HEK293 (cell line): ENCODE measurements at regions not wholly inside any gene's neighbourhood (a gene's known extent, or its start where the extent isn't known, plus 50 kb on each side); places are given as distances from the start of the nearest gene placed in this dataset.

Experiments
- CTCF ChIA-PET: fragments of 350-600 bp; formaldehyde crosslinking; extraction: SDS; loops from one replicate; lab custom pipeline; 2021; ENCODE audit warnings: antibody characterized with exemption; lab: Yijun Ruan, JAX
- POLR2A ChIA-PET: fragments of 300-600 bp; formaldehyde crosslinking; extraction: SDS; loops from one replicate; lab custom pipeline; 2020; ENCODE audit warnings: antibody characterized with exemption, inconsistent platforms; lab: Yijun Ruan, JAX
- H3K27ac ChIP-seq: fragments of 200-500 bp; sonication (Bioruptor generic); 2 replicates; pipeline ENCODE4 v1.5.1; 2014; ENCODE audit warnings: low read depth, low read length, control low read depth, inconsistent platforms; ENCODE audit errors: extremely low read depth
- H3K36me3 ChIP-seq, 2 experiments: fragments of 200-500 bp in 1 of 2; sonication (Bioruptor generic) in 1 of 2; 1 replicate in 1 of 2; 2 replicates in 1 of 2; pipeline ENCODE4 v1.5.1; 2014 to 2017; ENCODE audit warnings: inconsistent platforms in 2 of 2, low read length in 2 of 2; ENCODE audit not compliant: control insufficient read depth in 2 of 2, insufficient read depth in 1 of 2
- H3K4me1 ChIP-seq: fragments of 200-500 bp; sonication (Bioruptor generic); 2 replicates; pipeline ENCODE4 v1.5.1; 2014; ENCODE audit warnings: mild to moderate bottlenecking, low read length, inconsistent platforms; ENCODE audit not compliant: control insufficient read depth, insufficient read depth
- H3K4me3 ChIP-seq: 2 replicates; pipeline ENCODE4 v1.5.1; 2011; ENCODE audit warnings: low read depth, mild to moderate bottlenecking, control low read depth, low read length, moderate library complexity
- H3K9me3 ChIP-seq: fragments of 200-500 bp; sonication (Bioruptor generic); 2 replicates; pipeline ENCODE4 v1.5.1; 2014; ENCODE audit warnings: low read depth, low read length, inconsistent platforms; ENCODE audit not compliant: control insufficient read depth, insufficient read depth
- GLI4 ChIP-seq: fragments of 450-650 bp; formaldehyde crosslinking; IDR thresholded peaks from 2 replicates; pipeline ENCODE4 v1.5.1; 2016; ENCODE audit warnings: missing biosample characterization, missing genetic modification characterization
- HOXA7 ChIP-seq: sonication (generic); formaldehyde crosslinking; IDR thresholded peaks from 2 replicates; pipeline ENCODE4 v1.8.1; 2022; ENCODE audit warnings: missing genetic modification reagents, borderline replicate concordance
- MZF1 ChIP-seq: fragments of 450-650 bp; formaldehyde crosslinking; IDR thresholded peaks from 2 replicates; pipeline ENCODE4 v1.5.1; 2017; ENCODE audit warnings: missing biosample characterization, missing genetic modification characterization, borderline replicate concordance
- OVOL3 ChIP-seq: fragments of 450-650 bp; formaldehyde crosslinking; IDR thresholded peaks from 2 replicates; pipeline ENCODE4 v1.5.1; 2016; ENCODE audit warnings: missing biosample characterization, missing genetic modification characterization
- ZFHX2 ChIP-seq: fragments of 450-650 bp; formaldehyde crosslinking; conservative IDR thresholded peaks from 2 replicates; pipeline ENCODE4 v1.5.1; 2016; ENCODE audit warnings: missing biosample characterization, missing genetic modification characterization
- ZFP69B ChIP-seq: fragments of 450-650 bp; formaldehyde crosslinking; IDR thresholded peaks from 2 replicates; pipeline ENCODE4 v1.5.1; 2016; ENCODE audit warnings: missing biosample characterization, missing genetic modification characterization
- ZNF121 ChIP-seq: fragments of 450-650 bp; formaldehyde crosslinking; IDR thresholded peaks from 2 replicates; pipeline ENCODE4 v1.5.1; 2016; ENCODE audit warnings: missing biosample characterization, missing genetic modification characterization
- ZNF274 ChIP-seq, 2 experiments: fragments of 200-500 bp in 1 of 2; fragments of 450-650 bp in 1 of 2; sonication (Bioruptor generic) in 1 of 2; formaldehyde crosslinking in 1 of 2; IDR thresholded peaks; 2 replicates each; pipeline versions ENCODE4 v1.5.1 to v1.6.1; 2014 to 2016; ENCODE audit warnings: borderline replicate concordance in 1 of 2, inconsistent platforms in 1 of 2, low read length in 1 of 2, missing biosample characterization in 1 of 2, missing genetic modification characterization in 1 of 2
- ZNF335 ChIP-seq: fragments of 450-650 bp; formaldehyde crosslinking; conservative IDR thresholded peaks from 2 replicates; pipeline ENCODE4 v1.5.1; 2016; ENCODE audit warnings: missing biosample characterization, missing genetic modification characterization
- ZNF404 ChIP-seq: fragments of 450-650 bp; formaldehyde crosslinking; IDR thresholded peaks from 2 replicates; pipeline ENCODE4 v1.5.1; 2017; ENCODE audit warnings: missing biosample characterization, missing genetic modification characterization
- ZNF473 ChIP-seq: fragments of 450-650 bp; formaldehyde crosslinking; IDR thresholded peaks from 2 replicates; pipeline ENCODE4 v1.5.1; 2017; ENCODE audit warnings: missing biosample characterization, missing genetic modification characterization
- ZNF48 ChIP-seq: fragments of 450-650 bp; formaldehyde crosslinking; IDR thresholded peaks from 2 replicates; pipeline ENCODE4 v1.5.1; 2016; ENCODE audit warnings: missing biosample characterization, missing genetic modification characterization
- ZNF560 ChIP-seq: fragments of 450-650 bp; formaldehyde crosslinking; IDR thresholded peaks from 2 replicates; pipeline ENCODE4 v1.5.1; 2017; ENCODE audit warnings: missing biosample characterization, missing genetic modification characterization, borderline replicate concordance
- ZNF571 ChIP-seq: fragments of 450-650 bp; formaldehyde crosslinking; IDR thresholded peaks from 2 replicates; pipeline ENCODE4 v1.5.0; 2017; ENCODE audit warnings: missing biosample characterization, missing genetic modification characterization
- ZNF624 ChIP-seq: fragments of 450-650 bp; formaldehyde crosslinking; IDR thresholded peaks from 2 replicates; pipeline ENCODE4 v1.5.1; 2017; ENCODE audit warnings: missing biosample characterization, missing genetic modification characterization
- ZNF837 ChIP-seq: fragments of 450-650 bp; formaldehyde crosslinking; IDR thresholded peaks from 2 replicates; pipeline ENCODE4 v1.5.1; 2016; ENCODE audit warnings: missing biosample characterization, missing genetic modification characterization
- TF ChIP-seq, protein P1 (sequence below): fragments of 450-650 bp; formaldehyde crosslinking; IDR thresholded peaks from 2 replicates; pipeline ENCODE4 v1.5.0; 2017; ENCODE audit warnings: missing biosample characterization, missing genetic modification characterization, borderline replicate concordance
- TF ChIP-seq, protein P2 (sequence below): fragments of 450-650 bp; formaldehyde crosslinking; IDR thresholded peaks from 2 replicates; pipeline ENCODE4 v1.5.1; 2016; ENCODE audit warnings: missing biosample characterization, missing genetic modification characterization
- TF ChIP-seq, protein P3 (sequence below): fragments of 450-650 bp; formaldehyde crosslinking; IDR thresholded peaks from 2 replicates; pipeline ENCODE4 v1.5.1; 2016; ENCODE audit warnings: missing biosample characterization, missing genetic modification characterization, low read depth
- TF ChIP-seq, protein P4 (sequence below): fragments of 450-650 bp; formaldehyde crosslinking; IDR thresholded peaks from 2 replicates; pipeline ENCODE4 v1.5.1; 2016; ENCODE audit warnings: missing biosample characterization, missing genetic modification characterization
- TF ChIP-seq, protein P5 (sequence below): fragments of 450-650 bp; formaldehyde crosslinking; IDR thresholded peaks from 2 replicates; pipeline ENCODE4 v1.5.1; 2016; ENCODE audit warnings: missing biosample characterization, missing genetic modification characterization
- TF ChIP-seq, protein P6 (sequence below): fragments of 450-650 bp; formaldehyde crosslinking; IDR thresholded peaks from 2 replicates; pipeline ENCODE4 v1.5.1; 2016; ENCODE audit warnings: missing biosample characterization, missing genetic modification characterization

DNA sequence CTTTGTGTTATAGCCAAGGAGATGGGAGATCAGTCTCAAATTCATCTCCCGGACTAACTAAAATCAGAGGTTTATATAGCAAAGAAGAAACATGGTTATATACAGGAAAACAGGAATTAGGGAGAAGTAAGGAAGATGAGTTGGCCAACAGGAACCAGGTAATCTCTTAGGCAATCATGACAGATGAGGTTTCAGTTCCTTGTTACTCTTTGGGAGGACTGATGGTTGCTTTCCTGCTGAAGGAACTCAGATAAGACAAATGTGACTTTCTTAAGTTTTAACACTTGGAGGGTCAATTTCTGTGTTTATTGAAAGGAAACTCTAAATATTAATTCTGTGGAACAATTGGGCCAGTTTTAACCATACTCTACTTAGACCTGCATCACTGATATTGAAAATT lies 1072.0 kb upstream of the CNTN5 start:
- Histone ChIP-seq H3K36me3 (no peaks in the 10 kb centered on the region), H3K27ac (no peak overlapping the region), H3K9me3 (no peaks in the 10 kb centered on the region), H3K4me3 (no peak overlapping the region), H3K4me1 (no peaks in the 10 kb centered on the region)
- POLR2A ChIA-PET, result no interaction called here
- TF ChIP-seq ZNF48 (tag by site-specific recombination) (no peak), ZNF571 (tag by site-specific recombination) (no peak), ZNF473 (tag by site-specific recombination) (no peak), ZNF560 (no peak), ZNF121 (tag by site-specific recombination) (no peak), MZF1 (tag by site-specific recombination) (no peak), ZNF404 (tag by site-specific recombination) (no peak), GLI4 (no peak), ZNF274 (IDR thresholded peaks at IDR 0.05; ENCODE audit: low read length) (no peak), ZNF274 (tag by site-specific recombination; IDR thresholded peaks at IDR 0.05; ENCODE audit: borderline replicate concordance) (no peak), ZFP69B (tag by site-specific recombination) (no peak), OVOL3 (tag by site-specific recombination) (no peak), ZNF624 (tag by site-specific recombination) (no peak), ZFHX2 (tag by site-specific recombination) (no peak)
- TF ChIP-seq, protein P1, sequence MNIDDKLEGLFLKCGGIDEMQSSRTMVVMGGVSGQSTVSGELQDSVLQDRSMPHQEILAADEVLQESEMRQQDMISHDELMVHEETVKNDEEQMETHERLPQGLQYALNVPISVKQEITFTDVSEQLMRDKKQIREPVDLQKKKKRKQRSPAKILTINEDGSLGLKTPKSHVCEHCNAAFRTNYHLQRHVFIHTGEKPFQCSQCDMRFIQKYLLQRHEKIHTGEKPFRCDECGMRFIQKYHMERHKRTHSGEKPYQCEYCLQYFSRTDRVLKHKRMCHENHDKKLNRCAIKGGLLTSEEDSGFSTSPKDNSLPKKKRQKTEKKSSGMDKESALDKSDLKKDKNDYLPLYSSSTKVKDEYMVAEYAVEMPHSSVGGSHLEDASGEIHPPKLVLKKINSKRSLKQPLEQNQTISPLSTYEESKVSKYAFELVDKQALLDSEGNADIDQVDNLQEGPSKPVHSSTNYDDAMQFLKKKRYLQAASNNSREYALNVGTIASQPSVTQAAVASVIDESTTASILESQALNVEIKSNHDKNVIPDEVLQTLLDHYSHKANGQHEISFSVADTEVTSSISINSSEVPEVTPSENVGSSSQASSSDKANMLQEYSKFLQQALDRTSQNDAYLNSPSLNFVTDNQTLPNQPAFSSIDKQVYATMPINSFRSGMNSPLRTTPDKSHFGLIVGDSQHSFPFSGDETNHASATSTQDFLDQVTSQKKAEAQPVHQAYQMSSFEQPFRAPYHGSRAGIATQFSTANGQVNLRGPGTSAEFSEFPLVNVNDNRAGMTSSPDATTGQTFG (tag by site-specific recombination), result no peak
- TF ChIP-seq, protein P2, sequence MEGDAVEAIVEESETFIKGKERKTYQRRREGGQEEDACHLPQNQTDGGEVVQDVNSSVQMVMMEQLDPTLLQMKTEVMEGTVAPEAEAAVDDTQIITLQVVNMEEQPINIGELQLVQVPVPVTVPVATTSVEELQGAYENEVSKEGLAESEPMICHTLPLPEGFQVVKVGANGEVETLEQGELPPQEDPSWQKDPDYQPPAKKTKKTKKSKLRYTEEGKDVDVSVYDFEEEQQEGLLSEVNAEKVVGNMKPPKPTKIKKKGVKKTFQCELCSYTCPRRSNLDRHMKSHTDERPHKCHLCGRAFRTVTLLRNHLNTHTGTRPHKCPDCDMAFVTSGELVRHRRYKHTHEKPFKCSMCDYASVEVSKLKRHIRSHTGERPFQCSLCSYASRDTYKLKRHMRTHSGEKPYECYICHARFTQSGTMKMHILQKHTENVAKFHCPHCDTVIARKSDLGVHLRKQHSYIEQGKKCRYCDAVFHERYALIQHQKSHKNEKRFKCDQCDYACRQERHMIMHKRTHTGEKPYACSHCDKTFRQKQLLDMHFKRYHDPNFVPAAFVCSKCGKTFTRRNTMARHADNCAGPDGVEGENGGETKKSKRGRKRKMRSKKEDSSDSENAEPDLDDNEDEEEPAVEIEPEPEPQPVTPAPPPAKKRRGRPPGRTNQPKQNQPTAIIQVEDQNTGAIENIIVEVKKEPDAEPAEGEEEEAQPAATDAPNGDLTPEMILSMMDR (tag by site-specific recombination), result no peak
- CTCF ChIA-PET, result no interaction called here

DNA sequence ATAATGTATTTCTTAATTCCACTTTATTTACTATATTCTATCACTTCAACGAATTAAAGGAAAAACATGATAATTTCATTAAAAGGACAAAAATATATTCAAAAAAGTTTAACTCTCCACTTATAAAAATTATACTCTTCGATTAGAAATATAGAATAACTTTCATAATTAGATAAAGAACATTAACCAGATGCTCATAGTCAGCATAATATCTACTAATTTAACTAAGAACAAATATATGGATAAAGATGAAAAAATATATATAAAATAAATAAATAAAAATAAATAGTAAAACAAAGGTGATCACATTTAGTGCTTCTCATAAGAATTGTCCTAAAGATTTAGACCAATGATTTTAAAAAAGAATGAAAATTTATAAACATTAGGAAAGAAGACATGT lies 1065.2 kb upstream of the CNTN5 start:
- CTCF ChIA-PET, result no interaction called here
- no peaks in the 10 kb centered on the region for H3K36me3 ChIP-seq
- no peaks in the 10 kb centered on the region for H3K4me1 ChIP-seq
- H3K4me3 ChIP-seq, result no peak overlapping the region
- POLR2A ChIA-PET, result no interaction called here
- H3K9me3 ChIP-seq, result no peaks in the 10 kb centered on the region
- no peak overlapping the region for H3K27ac ChIP-seq
- TF ChIP-seq HOXA7 (CRISPR knock-in tag) (no peak), GLI4 (no peak), ZNF335 (tag by site-specific recombination) (no peak), ZNF837 (tag by site-specific recombination) (no peak)
- TF ChIP-seq, protein P3, sequence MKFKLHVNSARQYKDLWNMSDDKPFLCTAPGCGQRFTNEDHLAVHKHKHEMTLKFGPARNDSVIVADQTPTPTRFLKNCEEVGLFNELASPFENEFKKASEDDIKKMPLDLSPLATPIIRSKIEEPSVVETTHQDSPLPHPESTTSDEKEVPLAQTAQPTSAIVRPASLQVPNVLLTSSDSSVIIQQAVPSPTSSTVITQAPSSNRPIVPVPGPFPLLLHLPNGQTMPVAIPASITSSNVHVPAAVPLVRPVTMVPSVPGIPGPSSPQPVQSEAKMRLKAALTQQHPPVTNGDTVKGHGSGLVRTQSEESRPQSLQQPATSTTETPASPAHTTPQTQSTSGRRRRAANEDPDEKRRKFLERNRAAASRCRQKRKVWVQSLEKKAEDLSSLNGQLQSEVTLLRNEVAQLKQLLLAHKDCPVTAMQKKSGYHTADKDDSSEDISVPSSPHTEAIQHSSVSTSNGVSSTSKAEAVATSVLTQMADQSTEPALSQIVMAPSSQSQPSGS (tag by site-specific recombination), result no peak
- TF ChIP-seq, protein P1 (tag by site-specific recombination), result no peak
- TF ChIP-seq, protein P4, sequence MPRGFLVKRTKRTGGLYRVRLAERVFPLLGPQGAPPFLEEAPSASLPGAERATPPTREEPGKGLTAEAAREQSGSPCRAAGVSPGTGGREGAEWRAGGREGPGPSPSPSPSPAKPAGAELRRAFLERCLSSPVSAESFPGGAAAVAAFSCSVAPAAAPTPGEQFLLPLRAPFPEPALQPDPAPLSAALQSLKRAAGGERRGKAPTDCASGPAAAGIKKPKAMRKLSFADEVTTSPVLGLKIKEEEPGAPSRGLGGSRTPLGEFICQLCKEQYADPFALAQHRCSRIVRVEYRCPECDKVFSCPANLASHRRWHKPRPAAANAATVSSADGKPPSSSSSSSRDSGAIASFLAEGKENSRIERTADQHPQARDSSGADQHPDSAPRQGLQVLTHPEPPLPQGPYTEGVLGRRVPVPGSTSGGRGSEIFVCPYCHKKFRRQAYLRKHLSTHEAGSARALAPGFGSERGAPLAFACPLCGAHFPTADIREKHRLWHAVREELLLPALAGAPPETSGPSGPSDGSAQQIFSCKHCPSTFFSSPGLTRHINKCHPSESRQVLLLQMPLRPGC (tag by site-specific recombination), result no peak
- TF ChIP-seq, protein P5, sequence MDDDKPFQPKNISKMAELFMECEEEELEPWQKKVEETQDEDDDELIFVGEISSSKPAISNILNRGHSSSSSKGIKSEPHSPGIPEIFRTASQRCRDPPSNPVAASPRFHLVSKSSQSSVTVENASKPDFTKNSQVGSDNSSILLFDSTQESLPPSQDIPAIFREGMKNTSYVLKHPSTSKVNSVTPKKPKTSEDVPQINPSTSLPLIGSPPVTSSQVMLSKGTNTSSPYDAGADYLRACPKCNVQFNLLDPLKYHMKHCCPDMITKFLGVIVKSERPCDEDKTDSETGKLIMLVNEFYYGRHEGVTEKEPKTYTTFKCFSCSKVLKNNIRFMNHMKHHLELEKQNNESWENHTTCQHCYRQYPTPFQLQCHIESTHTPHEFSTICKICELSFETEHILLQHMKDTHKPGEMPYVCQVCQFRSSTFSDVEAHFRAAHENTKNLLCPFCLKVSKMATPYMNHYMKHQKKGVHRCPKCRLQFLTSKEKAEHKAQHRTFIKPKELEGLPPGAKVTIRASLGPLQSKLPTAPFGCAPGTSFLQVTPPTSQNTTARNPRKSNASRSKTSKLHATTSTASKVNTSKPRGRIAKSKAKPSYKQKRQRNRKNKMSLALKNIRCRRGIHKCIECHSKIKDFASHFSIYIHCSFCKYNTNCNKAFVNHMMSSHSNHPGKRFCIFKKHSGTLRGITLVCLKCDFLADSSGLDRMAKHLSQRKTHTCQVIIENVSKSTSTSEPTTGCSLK (tag by site-specific recombination), result no peak
- TF ChIP-seq, protein P6, sequence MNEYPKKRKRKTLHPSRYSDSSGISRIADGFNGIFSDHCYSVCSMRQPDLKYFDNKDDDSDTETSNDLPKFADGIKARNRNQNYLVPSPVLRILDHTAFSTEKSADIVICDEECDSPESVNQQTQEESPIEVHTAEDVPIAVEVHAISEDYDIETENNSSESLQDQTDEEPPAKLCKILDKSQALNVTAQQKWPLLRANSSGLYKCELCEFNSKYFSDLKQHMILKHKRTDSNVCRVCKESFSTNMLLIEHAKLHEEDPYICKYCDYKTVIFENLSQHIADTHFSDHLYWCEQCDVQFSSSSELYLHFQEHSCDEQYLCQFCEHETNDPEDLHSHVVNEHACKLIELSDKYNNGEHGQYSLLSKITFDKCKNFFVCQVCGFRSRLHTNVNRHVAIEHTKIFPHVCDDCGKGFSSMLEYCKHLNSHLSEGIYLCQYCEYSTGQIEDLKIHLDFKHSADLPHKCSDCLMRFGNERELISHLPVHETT, result no peak
